ENCODE measurements at regions not wholly inside any gene's neighbourhood (a gene's known extent, or its start where the extent isn't known, plus 50 kb on each side); places are given as distances from the start of the nearest gene placed in this dataset.

DNA sequence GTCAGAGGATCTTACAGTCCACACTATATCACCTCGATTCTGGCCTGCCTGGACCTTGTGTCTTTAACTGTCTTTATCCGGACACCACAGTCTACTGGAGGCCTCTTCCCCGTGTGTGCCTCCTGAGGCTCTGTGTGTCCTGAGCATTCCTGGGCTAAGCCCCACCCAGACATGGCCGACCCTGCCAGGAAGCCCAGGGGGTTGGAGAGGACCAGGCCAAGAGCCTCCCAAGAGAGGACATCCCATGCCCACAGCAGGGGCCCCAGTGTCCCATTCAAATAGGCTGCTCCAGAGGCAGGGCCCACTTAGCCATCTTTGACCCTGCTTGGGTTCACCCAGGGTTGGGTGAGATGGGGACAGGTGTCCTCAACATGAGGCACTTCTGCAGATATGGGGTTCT lies 84.7 kb upstream of the OTOS start:
- TF ChIP-seq, protein P1, sequence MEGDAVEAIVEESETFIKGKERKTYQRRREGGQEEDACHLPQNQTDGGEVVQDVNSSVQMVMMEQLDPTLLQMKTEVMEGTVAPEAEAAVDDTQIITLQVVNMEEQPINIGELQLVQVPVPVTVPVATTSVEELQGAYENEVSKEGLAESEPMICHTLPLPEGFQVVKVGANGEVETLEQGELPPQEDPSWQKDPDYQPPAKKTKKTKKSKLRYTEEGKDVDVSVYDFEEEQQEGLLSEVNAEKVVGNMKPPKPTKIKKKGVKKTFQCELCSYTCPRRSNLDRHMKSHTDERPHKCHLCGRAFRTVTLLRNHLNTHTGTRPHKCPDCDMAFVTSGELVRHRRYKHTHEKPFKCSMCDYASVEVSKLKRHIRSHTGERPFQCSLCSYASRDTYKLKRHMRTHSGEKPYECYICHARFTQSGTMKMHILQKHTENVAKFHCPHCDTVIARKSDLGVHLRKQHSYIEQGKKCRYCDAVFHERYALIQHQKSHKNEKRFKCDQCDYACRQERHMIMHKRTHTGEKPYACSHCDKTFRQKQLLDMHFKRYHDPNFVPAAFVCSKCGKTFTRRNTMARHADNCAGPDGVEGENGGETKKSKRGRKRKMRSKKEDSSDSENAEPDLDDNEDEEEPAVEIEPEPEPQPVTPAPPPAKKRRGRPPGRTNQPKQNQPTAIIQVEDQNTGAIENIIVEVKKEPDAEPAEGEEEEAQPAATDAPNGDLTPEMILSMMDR (conservative IDR thresholded peaks at IDR 0.05; ENCODE audit: low read depth, low read length), result no peak
- TF ChIP-seq EZH2 (IDR thresholded peaks at IDR 0.05; ENCODE audit: low read length, unreplicated experiment) (no peak), EZH2phosphoT487 (IDR thresholded peaks at IDR 0.05; ENCODE audit: borderline replicate concordance, low read length) (no peak)
